ENCODE measurements at regions not wholly inside any gene's neighbourhood (a gene's known extent, or its start where the extent isn't known, plus 50 kb on each side); places are given as distances from the start of the nearest gene placed in this dataset.

DNA sequence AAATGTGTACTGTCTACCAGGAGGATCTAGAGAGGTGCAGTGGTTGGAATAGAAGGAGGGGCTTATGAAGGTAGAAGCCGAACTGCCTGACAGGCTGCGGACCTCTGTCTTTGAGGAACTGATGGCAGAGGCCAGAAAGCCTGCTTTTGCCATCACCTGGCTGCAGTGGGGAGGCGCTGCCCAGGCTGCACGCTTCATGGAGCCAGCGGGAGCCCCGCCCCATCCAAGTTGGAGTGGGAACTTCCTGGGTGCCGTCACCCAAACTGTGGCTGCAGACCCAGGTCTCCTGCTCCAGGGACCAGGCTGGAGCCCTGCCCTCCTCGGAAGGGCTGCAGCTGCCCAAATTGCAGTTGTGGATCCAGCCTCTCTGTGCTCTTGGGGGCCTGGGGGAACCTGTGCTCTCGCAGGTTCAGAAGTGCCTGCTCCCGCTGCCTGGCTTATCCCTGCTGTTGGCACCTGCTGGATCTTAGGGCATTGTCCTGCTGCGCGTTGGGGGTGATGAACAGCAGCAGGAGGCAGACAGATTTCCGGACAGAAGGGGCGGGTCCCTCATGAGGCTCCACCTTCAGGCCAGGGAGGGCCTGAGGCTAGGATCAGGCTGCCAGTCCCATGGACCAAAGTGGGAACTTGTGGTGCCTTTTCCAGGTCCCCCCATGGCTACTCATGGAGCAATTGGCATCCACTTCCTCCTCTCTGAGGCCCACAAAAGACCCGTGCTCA, 118.0 kb upstream of the PLPPR4 start:
- DNase-seq (peak in 1 of 2 donors; percentile 28), ATAC-seq (no peak)
- Histone ChIP-seq H3K4me3 (no peak overlapping the region), H3K27me3 (ENCODE audit: insufficient read depth in 3 of 3, low read length in 2 of 3) (peaks cover 0 to 3% (median 2%) of the 10 kb centered on the region in 3 donors), H3K9me3 (no peaks in the 10 kb centered on the region), H3K36me3 (ENCODE audit: insufficient read depth in 1 of 2, low read depth in 1 of 2) (no peaks in the 10 kb centered on the region), H3K4me1 (no peaks in the 10 kb centered on the region), H3K27ac (no peak overlapping the region)
- intact Hi-C loops (cut with DNase I), result no loop called here
- 63 to 69% (median 64%) methylated on average over 15 of the region's 15 CpGs for WGBS, 3 donors
- TF ChIP-seq CTCF (IDR thresholded peaks at IDR 0.05), result no peak

DNA sequence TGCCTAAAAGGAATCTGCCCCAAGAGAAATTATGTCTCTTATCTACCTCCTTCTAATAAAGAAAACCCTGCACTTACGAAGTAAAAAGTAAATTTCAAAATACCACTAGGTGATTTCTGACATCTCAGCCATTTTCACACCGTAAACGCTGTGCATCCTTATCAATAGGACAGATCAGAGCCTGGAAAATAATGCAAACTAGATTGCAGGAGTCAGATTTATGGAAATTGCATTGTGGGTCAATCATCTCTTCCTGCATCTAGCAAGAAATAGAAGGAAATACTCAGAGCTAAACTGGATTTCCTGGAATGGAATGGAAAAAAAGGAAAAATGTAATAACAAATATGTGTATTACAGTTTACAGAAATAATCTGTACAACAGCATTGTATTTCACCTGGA, 114.3 kb upstream of the PLPPR4 start:
- no peak for ATAC-seq
- DNase-seq, result no peak
- Histone ChIP-seq H3K27ac (no peak overlapping the region), H3K4me1 (no peaks in the 10 kb centered on the region), H3K4me3 (no peak overlapping the region), H3K36me3 (ENCODE audit: insufficient read depth in 1 of 2, low read depth in 1 of 2) (no peaks in the 10 kb centered on the region), H3K9me3 (no peaks in the 10 kb centered on the region), H3K27me3 (ENCODE audit: insufficient read depth in 3 of 3, low read length in 2 of 3) (peaks cover 0 to 3% (median 2%) of the 10 kb centered on the region in 3 donors)
- intact Hi-C loops (cut with DNase I), result no loop called here
- no peak for TF ChIP-seq CTCF (IDR thresholded peaks at IDR 0.05)
- 63 to 70% (median 65%) methylated on average over 3 of the region's 3 CpGs for WGBS, 3 donors

GRCh38 chr1:99152132-99152531, 112.2 kb upstream of the PLPPR4 start:
- no peak overlapping the region for H3K27ac ChIP-seq
- DNase-seq (no peak), ATAC-seq (no peak)
- TF ChIP-seq CTCF (IDR thresholded peaks at IDR 0.05), result no peak
- H3K27me3 ChIP-seq (ENCODE audit: insufficient read depth in 3 of 3, low read length in 2 of 3), result peaks cover 0 to 2% (median 0%) of the 10 kb centered on the region in 3 donors
- H3K9me3 ChIP-seq, result no peaks in the 10 kb centered on the region
- 42 to 51% (median 50%) methylated on average over 1 of the region's 1 CpG for WGBS, 3 donors
- intact Hi-C loops (cut with DNase I), result no loop called here
- H3K4me1 ChIP-seq, result no peaks in the 10 kb centered on the region
- no peak overlapping the region for H3K4me3 ChIP-seq
- H3K36me3 ChIP-seq (ENCODE audit: insufficient read depth in 1 of 2, low read depth in 1 of 2), result no peaks in the 10 kb centered on the region

GRCh38 chr1:99163671-99164070, 100.6 kb upstream of the PLPPR4 start:
- TF ChIP-seq CTCF (IDR thresholded peaks at IDR 0.05), result no peak
- no peak for ATAC-seq
- Histone ChIP-seq H3K9me3 (no peaks in the 10 kb centered on the region), H3K4me1 (no peaks in the 10 kb centered on the region), H3K4me3 (no peak overlapping the region), H3K36me3 (ENCODE audit: insufficient read depth in 1 of 2, low read depth in 1 of 2) (no peaks in the 10 kb centered on the region), H3K27ac (no peak overlapping the region), H3K27me3 (ENCODE audit: insufficient read depth in 3 of 3, low read length in 2 of 3) (no peaks in the 10 kb centered on the region)
- intact Hi-C loops (cut with DNase I), result no loop called here
- DNase-seq, result no peak
- 62 to 84% (median 76%) methylated on average over 2 of the region's 2 CpGs for WGBS, 3 donors

GRCh38 chr1:99170516-99170915, 93.8 kb upstream of the PLPPR4 start:
- Histone ChIP-seq H3K4me3 (no peak overlapping the region), H3K27ac (no peak overlapping the region), H3K4me1 (no peaks in the 10 kb centered on the region), H3K9me3 (no peaks in the 10 kb centered on the region), H3K36me3 (ENCODE audit: insufficient read depth in 1 of 2, low read depth in 1 of 2) (no peaks in the 10 kb centered on the region), H3K27me3 (ENCODE audit: insufficient read depth in 3 of 3, low read length in 2 of 3) (no peaks in the 10 kb centered on the region)
- ATAC-seq (no peak), DNase-seq (no peak)
- 96 to 97% (median 97%) methylated on average over 1 of the region's 1 CpG for WGBS, 3 donors
- intact Hi-C loops (cut with DNase I), result no loop called here
- TF ChIP-seq CTCF (IDR thresholded peaks at IDR 0.05), result no peak
